Heart right ventricle (tissue), 16 donors: ENCODE measurements at regions not wholly inside any gene's neighbourhood (a gene's known extent, or its start where the extent isn't known, plus 50 kb on each side); places are given as distances from the start of the nearest gene placed in this dataset.

Source experiments
- ATAC-seq, 8 donors: fragments of 200-7000 bp; cut with Tn5 transposase; one replicate each; pipeline ENCODE4 v1.9.1; 2020; ENCODE audit warnings: mild to moderate bottlenecking in 8 of 8, moderate library complexity in 8 of 8, moderate number of reproducible peaks in 1 of 8
- DNase-seq, 2 donors: peaks; one replicate each; pipeline ENCODE4 v3.0.0-alpha.2; 2020
- H3K27ac ChIP-seq, 10 donors: fragments of 200-600 bp; sonication (generic) in 2 of 10; one replicate each; pipeline versions ENCODE4 v1.5.0 to v1.8.0; 2020 to 2022; ENCODE audit warnings: mild to moderate bottlenecking in 3 of 10
- H3K27me3 ChIP-seq, 7 donors: fragments of 200-600 bp; one replicate each; pipeline ENCODE4 v1.8.0; 2021 to 2022; ENCODE audit warnings: mild to moderate bottlenecking in 2 of 7
- H3K36me3 ChIP-seq, 9 donors: fragments of 200-600 bp; sonication (generic) in 1 of 9; one replicate each; pipeline versions ENCODE4 v1.5.0 to v1.8.0; 2020 to 2022; ENCODE audit warnings: mild to moderate bottlenecking in 2 of 9
- H3K4me1 ChIP-seq, 9 donors: fragments of 200-600 bp; sonication (generic) in 1 of 9; one replicate each; pipeline versions ENCODE4 v1.5.0 to v1.8.0; 2020 to 2022; ENCODE audit warnings: mild to moderate bottlenecking in 4 of 9
- H3K4me3 ChIP-seq, 10 donors: fragments of 200-600 bp; sonication (generic) in 2 of 10; one replicate each; pipeline versions ENCODE4 v1.5.0 to v1.8.0; 2020 to 2022; ENCODE audit warnings: mild to moderate bottlenecking in 7 of 10, moderate library complexity in 2 of 10
- H3K9me3 ChIP-seq, 11 donors: fragments of 200-600 bp in 10 of 11; sonication (generic) in 2 of 11; one replicate each; pipeline versions ENCODE4 v1.5.0 to v1.8.0; 2013 to 2022; ENCODE audit warnings: mild to moderate bottlenecking in 2 of 11, control low read depth in 1 of 11, moderate library complexity in 1 of 11
- WGBS, 2 donors: extraction: QIAGEN DNeasy Blood & Tissue Kit; methylation state at CpG; one replicate each; pipeline ENCODE4 v1.1.7; 2013; ENCODE audit warnings: inconsistent platforms in 1 of 2; 5-methylcytosine and 5-hydroxymethylcytosine counted together
- intact Hi-C, 10 donors: fragments of 100-400 bp; cut with DNase I; formaldehyde crosslinking; loops; one replicate each; pipeline versions ENCODE4 v1.11.1 to v1.14.2; 2022
- microRNA-seq, 2 donors: library from miRNA; unstranded; fragments of <30 nt; microRNA quantifications; one replicate each; pipeline ENCODE4 v1.2.0, GENCODE V29; 2021
- TF ChIP-seq, protein P1 (sequence below), 9 donors: fragments of 200-600 bp; sonication (generic) in 2 of 9; IDR thresholded peaks; one replicate each; pipeline versions ENCODE4 v1.5.0 to v1.8.0; 2021 to 2022; ENCODE audit warnings: antibody characterized with exemption in 9 of 9, mild to moderate bottlenecking in 5 of 9, moderate library complexity in 1 of 9
- donor health status: Arrhythmogenic right ventricular cardiomyopathy.
- donor health status: ischemic (EF 13 %, LVEDD 7.1; RV severe dilation, severe dysfunction).
- donor health status: healthy with polysubstance abuse.
- donor health status: DM: no; HTN: yes; CAD: no.
- donor health status: DM: no; HTN: no; CAD: no.
- donor health status: ischemic (EF 25% LVEDD 6.9; RV normal size, moderate dysfunction).
- donor health status: ischemic (EF 25% LVEDD 5.7; RV mildly dilated, moderate dysfunction).
- donor health status: healthy.
- donor health status: DM: yes; HTN: yes; CAD: no.
- donor health status: Ischemic cardiomyopathy.
- donor health status: ischemic (EF 35%, LVEDD 5.7; RV mildly dilated, moderate dysfunction).
- donor health status: nonischemic (EF 11% LVEDD 7.7; RV severe dilation, severe dysfunction).
- donor health status: DM: yes; HTN: yes; CAD: no.
- donor health status: PGD.
- donor health status: ischemic (EF 29% LVEDD 5.4; RV normal size, mild dysfunction).
- donor health status: nonischemic (EF 23%, LVEDD 6.1; RV moderate dilation, normal function).

DNA sequence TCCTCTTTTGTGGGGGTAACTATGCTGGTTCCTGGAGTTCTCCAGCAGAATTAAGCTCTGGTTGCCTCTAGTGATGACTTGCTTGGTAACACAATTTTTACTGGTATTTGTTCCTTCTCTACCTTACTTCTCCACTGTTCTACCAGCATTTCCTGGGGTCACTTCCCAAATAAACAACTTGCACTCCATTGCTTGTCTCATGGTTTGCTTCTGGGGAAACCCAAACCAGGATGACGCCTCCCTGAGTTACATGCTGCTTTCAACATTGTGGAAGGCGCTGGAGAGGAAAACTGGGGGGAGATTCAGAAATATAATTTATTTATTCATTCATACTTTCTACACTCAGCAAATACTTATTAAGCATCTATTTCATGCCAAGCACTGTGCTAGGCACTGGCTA, 55.3 kb upstream of the AK4 start:
- Histone ChIP-seq H3K36me3 (no peaks in the 10 kb centered on the region), H3K4me3 (no peak overlapping the region), H3K27me3 (no peaks in the 10 kb centered on the region), H3K4me1 (peaks cover 0 to 8% (median 0%) of the 10 kb centered on the region in 9 donors), H3K27ac (no peak overlapping the region), H3K9me3 (peaks cover 0 to 10% (median 4%) of the 10 kb centered on the region in 11 donors)
- no peak for DNase-seq
- ATAC-seq: no peak
- TF ChIP-seq, protein P1, sequence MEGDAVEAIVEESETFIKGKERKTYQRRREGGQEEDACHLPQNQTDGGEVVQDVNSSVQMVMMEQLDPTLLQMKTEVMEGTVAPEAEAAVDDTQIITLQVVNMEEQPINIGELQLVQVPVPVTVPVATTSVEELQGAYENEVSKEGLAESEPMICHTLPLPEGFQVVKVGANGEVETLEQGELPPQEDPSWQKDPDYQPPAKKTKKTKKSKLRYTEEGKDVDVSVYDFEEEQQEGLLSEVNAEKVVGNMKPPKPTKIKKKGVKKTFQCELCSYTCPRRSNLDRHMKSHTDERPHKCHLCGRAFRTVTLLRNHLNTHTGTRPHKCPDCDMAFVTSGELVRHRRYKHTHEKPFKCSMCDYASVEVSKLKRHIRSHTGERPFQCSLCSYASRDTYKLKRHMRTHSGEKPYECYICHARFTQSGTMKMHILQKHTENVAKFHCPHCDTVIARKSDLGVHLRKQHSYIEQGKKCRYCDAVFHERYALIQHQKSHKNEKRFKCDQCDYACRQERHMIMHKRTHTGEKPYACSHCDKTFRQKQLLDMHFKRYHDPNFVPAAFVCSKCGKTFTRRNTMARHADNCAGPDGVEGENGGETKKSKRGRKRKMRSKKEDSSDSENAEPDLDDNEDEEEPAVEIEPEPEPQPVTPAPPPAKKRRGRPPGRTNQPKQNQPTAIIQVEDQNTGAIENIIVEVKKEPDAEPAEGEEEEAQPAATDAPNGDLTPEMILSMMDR (IDR thresholded peaks at IDR 0.05): no peak
- WGBS, 2 donors: 92 to 94% methylated on average over 2 of the region's 2 CpGs
- intact Hi-C loops: no loop called here

DNA sequence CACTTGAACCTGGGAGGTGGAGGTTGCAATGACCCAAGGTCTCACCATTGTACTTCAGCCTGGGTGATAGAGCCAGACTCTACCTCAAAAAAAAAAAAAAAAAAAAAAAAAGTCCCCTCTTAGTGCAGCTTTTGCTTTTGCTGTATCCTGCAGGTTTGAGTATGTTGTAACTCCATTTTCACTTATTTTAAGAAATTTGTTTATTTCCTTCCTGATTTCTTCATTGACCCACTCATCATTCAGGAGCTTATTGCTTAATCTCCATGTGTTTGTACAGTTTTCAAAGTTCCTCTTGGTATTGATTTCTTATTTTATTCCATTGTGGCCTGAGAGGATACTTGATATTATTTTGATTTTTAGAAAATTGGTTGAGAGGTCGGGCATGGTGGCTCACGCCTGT, 50.9 kb upstream of the AK4 start:
- H3K4me1 ChIP-seq: peaks cover 0 to 8% (median 0%) of the 10 kb centered on the region in 9 donors
- DNase-seq (no peak), ATAC-seq (no peak)
- H3K27me3 ChIP-seq: no peaks in the 10 kb centered on the region
- WGBS, 2 donors: 93 to 94% methylated on average over 2 of the region's 2 CpGs
- peaks cover 0 to 54% (median 28%) of the 10 kb centered on the region in 11 donors for H3K9me3 ChIP-seq
- TF ChIP-seq, protein P1 (IDR thresholded peaks at IDR 0.05): no peak
- H3K27ac ChIP-seq: no peak overlapping the region
- intact Hi-C loops: no loop called here
- no peak overlapping the region for H3K4me3 ChIP-seq
- no peaks in the 10 kb centered on the region for H3K36me3 ChIP-seq

Small RNAs in the stretch of these regions (microRNA-seq; reads per million reads assigned to microRNA genes)
- gene MIR101-1: 16.2 to 32.2 reads per million in 2 donors
- 0 reads per million in 2 donors for gene MIR3671
